KG1 (cell line): ENCODE measurements at regions not wholly inside any gene's neighbourhood (a gene's known extent, or its start where the extent isn't known, plus 50 kb on each side); places are given as distances from the start of the nearest gene placed in this dataset.
"Not testable (repeated sequence)": the region's sequence is repeated elsewhere in the genome, so short reads cannot be mapped to it uniquely, and the experiment has no call there.

Source experiments
- DNase-seq: peaks from one replicate; lab custom pipeline; 2025; lab: John Stamatoyannopoulos, UW

- not testable (repeated sequence) for DNase-seq
These were observed 128.5 kb downstream of the MRPL14 start for GRCh38 chr6:43998592-43999243.

DNA sequence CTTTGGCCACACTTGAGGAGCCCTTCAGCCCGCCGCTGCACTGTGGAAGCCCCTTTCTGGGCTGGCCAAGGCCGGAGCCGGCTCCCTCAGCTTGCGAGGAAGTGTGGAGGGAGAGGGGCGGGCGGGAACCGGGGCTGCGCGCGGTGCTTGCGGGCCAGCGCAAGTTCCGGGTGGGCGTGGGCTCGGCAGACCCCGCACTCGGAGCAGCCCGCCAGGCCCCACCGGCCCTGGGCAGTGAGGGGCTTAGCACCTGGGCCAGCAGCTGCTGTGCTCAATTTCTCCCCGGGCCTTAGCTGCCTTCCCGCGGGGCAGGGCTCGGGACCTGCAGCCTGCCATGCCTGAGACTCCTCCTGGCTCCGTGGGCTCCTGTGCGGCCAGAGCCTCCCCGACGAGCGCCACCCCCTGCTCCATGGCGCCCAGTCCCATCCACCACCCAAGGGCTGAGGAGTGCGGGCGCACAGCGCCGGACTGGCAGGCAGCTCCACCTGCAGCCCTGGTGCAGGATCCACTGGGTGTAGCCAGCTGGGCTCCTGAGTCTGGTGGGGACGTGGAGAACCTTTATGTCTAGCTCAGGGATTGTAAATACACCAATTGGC lies 129.2 kb downstream of the MRPL14 start:
- not testable (repeated sequence) for DNase-seq

GRCh38 chr6:43997345-43997677 lies 129.9 kb downstream of the MRPL14 start:
- DNase-seq, result no peak

GRCh38 chr6:43996618-43997344 lies 130.5 kb downstream of the MRPL14 start:
- DNase-seq, result no peak

DNA sequence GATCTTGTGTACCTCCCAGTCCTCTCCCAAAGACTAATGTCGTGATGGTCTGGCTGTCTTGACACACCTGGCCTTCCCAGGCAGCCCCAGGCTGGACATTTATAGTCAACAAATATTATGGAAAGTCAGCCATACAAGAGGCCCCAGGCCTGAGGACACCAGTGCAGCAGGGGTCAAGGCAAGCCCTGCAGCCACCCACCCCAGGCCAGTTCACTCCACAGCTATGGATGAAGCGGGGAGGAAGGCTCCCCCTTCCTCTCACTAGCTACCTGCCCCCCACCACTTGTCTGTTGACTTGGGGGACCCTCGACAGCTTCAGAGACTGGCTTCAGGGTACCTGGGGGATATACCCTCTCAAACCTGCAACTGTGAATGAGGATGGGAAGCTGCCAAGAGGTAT lies 132.1 kb downstream of the MRPL14 start:
- no peak for DNase-seq

DNA sequence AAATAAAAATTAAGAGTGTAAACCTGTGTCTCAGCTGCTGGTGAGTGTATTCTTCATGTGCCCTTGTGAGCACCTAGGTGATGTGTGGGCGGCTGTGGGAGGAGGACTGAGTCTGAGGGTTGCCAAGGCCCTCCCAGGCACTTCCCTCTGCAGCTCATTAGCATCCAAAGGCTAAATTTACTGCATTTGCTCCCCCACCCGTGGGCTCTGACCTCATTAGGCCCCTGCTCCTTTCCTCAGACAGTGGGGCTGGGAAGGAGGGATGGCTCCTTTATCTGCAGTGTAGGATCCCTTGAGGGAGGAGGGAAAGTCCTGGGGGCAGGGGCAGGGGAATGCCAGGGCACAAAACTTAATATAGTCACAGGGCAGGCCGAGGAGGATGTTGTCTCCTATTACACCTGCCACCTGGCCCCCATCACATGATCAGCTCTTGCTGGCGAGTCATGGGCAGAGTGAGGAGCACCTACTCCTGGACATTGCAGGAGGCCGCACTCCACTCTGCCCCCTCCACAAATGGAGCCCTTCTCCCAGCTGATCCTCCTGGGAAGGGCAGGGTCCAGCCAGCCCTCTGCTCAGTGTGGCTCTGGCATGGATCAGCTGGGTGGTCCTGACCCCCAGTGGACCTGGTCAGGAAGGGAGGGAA lies 133.2 kb downstream of the MRPL14 start:
- no peak for DNase-seq

GRCh38 chr6:43992783-43993644 lies 134.2 kb downstream of the MRPL14 start:
- DNase-seq, result no peak

- no peak for DNase-seq
These were observed 135.1 kb downstream of the MRPL14 start for GRCh38 chr6:43992126-43992663.

GRCh38 chr6:43990627-43991619 lies 136.3 kb downstream of the MRPL14 start:
- no peak for DNase-seq

- no peak for DNase-seq
These were observed 137.0 kb downstream of the MRPL14 start for GRCh38 chr6:43990275-43990626.

DNA sequence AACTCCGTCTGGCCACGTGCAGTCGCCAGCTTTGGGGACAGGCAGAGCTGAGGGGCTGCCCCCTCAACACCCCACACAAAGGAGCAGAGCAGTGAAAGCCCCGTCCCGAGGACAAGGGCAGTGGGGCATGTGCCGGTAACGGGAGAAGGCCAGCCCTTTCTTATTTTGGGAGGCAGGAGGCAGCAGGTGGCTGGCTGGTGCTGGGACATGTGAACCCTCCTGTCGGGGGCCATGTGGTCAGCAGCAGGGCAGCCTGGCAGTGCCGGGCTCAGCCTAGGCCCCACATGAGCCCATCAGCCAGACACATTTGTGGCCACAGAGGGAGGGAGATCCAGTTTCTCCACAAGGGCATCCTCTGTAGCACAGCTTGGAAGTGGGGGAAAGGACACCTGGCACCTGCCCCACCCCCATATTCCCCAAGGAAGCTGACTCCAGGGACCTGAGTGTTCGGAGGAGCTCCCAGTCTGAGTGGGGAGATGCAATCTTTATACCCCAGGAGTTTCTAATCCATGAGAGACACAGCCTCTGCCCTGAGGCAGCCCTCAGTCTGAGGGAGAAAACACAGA lies 137.6 kb downstream of the MRPL14 start:
- DNase-seq, result no peak

DNA sequence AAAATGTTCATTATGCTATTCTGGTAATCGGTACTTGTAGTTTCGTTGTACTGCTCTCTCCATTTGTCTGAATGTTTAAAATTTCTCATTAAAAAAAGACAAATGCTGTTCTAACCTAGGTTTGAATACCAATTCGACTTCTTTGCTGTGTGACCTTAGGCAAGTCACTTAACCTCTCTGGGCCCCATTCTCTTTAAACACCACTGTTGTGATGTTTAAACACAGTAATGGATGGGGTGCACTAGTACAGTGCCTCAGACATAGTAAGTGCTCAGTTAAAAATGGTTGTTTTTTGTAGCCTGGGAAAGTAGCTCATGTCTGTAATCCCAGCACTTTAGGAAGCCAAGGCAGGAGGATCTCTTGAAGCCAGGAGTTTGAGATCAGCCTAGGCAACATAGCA lies 138.5 kb downstream of the MRPL14 start:
- DNase-seq, result no peak

- no peak for DNase-seq
These were observed 139.3 kb downstream of the MRPL14 start for GRCh38 chr6:43987838-43988439.

DNA sequence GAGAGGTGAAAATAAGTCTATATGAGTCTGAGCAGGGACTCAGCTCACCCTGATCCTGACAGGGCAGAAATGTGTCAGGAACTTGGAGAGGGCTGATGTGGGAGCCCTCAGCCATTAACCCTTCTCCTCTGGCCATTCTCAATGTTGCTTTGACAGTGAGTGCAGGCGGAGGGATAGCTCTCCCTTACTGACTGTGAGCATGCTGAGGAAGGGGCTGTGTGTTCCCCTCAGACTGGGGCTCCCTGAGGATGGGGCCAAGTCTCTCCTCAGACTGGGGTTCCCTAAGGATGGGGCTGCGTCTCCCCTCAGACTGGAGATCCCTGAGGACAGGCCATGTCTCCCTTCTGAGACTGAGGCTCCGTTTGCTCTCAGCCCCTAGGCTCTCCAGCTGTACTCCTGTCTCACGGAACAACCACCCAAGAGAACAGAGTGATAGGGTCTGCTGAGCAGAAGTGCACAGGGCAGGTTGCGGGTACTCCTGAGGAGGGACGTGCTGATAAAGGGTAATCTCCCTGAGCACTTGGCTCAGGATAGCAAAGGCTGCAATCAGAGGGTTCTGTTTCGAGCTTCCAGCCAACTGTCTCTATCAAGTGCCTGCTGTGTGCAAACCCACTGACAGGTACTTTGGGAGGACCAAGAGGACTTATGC lies 141.0 kb downstream of the MRPL14 start:
- DNase-seq, result no peak

DNA sequence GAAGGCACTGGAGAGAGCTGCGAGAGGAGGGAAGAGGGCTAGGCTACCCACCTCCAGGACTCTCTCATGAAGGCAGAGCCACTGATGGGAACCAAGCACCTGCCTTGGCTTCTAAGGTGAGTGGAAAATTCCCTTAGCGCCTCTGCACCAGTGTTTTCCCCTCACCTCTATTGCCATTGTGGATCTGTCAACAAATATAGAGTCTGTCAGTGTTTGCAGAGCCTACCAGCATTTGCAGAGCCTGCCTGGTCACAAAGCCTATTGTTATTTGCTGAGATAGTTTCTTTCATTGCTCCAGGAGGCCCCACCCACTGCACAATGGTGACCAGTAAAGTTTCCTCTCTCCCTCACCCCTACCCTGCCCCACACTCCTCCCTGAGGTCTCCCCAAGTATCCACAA lies 141.9 kb downstream of the MRPL14 start:
- no peak for DNase-seq

DNA sequence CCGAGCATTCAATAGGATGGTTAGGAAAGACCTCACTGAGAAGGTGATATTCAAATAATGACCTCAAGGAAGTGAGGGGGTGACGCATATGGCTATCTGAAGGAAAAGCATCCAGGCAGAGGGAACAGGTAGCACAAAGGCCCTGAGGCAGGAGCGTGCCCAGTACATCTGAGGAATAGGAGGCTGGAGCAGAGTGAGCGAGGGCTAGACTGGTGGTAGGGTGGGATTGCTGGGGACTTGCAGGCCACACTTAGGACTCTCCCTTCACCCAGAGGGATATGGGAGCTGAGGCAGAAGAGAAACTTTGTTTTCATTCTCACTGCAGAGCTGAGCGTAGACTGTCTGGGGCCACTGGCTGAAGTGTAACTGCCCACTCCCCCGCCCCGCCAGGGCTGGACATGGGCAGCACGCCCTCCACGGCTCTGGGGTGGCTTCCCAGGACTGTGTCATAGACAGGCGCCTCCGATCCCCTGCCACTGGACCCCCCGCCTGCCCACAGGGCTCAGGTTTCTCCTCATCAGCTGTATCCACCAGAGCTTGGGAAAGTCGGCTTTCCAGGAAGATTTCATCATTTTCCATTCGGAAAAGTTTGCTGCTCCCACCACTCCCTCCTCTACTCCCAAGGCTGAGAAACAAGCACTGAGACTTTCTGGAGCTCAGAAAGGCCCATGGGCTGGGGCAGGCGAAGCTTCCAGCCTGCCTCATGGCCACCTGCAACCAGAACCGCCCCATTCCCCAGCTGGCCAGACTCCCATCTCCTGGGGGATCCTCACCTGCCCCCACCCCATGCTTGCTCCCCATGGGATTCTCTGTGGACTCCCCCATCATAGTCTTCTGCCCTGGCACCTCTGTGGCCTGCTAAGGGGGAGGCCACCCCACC lies 142.6 kb downstream of the MRPL14 start:
- no peak for DNase-seq

DNA sequence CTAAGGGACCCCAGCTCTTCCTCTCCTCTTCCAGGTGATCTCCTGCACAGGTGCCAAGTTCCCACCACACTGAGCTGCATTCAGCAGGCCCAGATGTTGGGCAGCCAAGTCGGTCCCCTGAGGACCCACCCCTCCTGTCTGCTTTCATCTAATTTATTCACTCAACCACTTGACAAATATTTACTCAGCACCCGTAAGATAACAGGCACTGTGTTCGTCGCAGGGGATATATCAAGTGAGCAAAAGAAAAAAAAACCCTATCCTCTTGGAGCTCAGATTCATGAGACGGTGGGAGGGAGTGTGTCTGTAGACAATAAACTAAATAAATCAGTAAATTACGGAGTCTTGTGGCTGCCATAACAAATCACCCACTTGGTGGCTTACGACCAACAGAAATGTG lies 143.6 kb downstream of the MRPL14 start:
- no peak for DNase-seq

DNA sequence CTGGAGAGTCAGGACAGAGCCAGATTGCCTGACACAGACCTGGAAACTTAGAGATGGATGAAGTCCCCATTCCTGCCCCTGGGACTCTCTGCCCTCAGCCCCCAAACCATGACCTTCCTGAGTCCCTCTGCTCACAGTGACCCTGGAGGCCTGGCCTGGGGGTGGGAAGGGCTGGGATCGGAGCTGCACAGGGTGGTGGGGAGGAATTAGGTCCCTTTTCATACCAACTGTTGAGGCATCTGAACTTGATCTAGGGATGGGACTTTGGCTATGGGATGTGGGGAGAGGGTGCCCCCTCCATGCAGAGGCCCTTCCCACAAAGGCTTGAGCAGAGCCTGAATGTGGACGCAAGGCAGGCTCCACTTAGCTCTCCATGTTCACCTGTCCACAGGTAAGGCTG lies 144.1 kb downstream of the MRPL14 start:
- no peak for DNase-seq
